Activated naive CD4-positive, alpha-beta T cell treated with anti-CD3 and anti-CD28 coated beads, Interleukin-2, amount 50 U/mL, for 24 hours (primary cell): ENCODE measurements at regions not wholly inside any gene's neighbourhood (a gene's known extent, or its start where the extent isn't known, plus 50 kb on each side); places are given as distances from the start of the nearest gene placed in this dataset.

Experiments used
- H3K27ac Mint-ChIP-seq: one replicate; pipeline ENCODE4 v1.8.0; 2021; ENCODE audit warnings: mild to moderate bottlenecking, mixed read lengths
- H3K27me3 Mint-ChIP-seq: one replicate; pipeline ENCODE4 v1.8.0; 2021; ENCODE audit warnings: mixed read lengths
- H3K36me3 Mint-ChIP-seq: one replicate; pipeline ENCODE4 v1.8.0; 2021; ENCODE audit warnings: mixed read lengths
- H3K4me1 Mint-ChIP-seq: one replicate; pipeline ENCODE4 v1.8.0; 2021; ENCODE audit warnings: mixed read lengths
- H3K4me3 Mint-ChIP-seq: one replicate; pipeline ENCODE4 v1.8.0; 2021; ENCODE audit warnings: mild to moderate bottlenecking, mixed read lengths
- H3K9me3 Mint-ChIP-seq: one replicate; pipeline ENCODE4 v1.8.0; 2021; ENCODE audit warnings: mixed read lengths

- Mint-ChIP-seq H3K4me3 (no peak overlapping the region), H3K4me1 (no peaks in the 10 kb centered on the region), H3K27me3 (peaks cover 7% of the 10 kb centered on the region), H3K36me3 (no peaks in the 10 kb centered on the region), H3K9me3 (no peaks in the 10 kb centered on the region), H3K27ac (no peak overlapping the region)
Observed at GRCh38 chr20:54716790-54717189, 241.4 kb downstream of the DOK5 start.

- H3K27me3 Mint-ChIP-seq = peaks cover 7% of the 10 kb centered on the region
- H3K4me1 Mint-ChIP-seq = no peaks in the 10 kb centered on the region
- no peaks in the 10 kb centered on the region for H3K36me3 Mint-ChIP-seq
- no peaks in the 10 kb centered on the region for H3K9me3 Mint-ChIP-seq
- H3K27ac Mint-ChIP-seq = no peak overlapping the region
- H3K4me3 Mint-ChIP-seq = no peak overlapping the region
Observed at GRCh38 chr20:54716174-54716747, 240.9 kb downstream of the DOK5 start.

DNA sequence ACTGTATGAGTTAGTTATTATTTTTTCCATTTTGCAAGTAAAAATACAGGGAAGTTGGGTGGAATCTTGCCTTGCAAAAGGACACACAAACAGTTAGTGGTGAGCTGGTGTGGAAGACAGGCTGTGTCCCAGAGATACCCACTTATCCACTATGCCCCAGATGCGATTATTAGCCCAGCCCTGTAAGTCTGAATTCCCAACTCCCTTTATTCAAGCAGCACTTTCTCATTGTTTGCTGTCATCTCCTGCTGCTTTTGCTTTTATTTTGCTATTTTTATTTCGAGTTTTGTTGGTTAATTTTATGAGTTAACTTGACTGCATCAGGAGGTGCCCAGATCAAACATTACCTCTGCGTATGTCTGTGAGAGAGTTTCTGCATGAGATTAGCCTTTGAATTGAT is 239.4 kb downstream of the DOK5 start:
- no peaks in the 10 kb centered on the region for H3K36me3 Mint-ChIP-seq
- H3K4me3 Mint-ChIP-seq = no peak overlapping the region
- no peak overlapping the region for H3K27ac Mint-ChIP-seq
- H3K4me1 Mint-ChIP-seq = no peaks in the 10 kb centered on the region
- no peaks in the 10 kb centered on the region for H3K9me3 Mint-ChIP-seq
- H3K27me3 Mint-ChIP-seq = peaks cover 9% of the 10 kb centered on the region

- Mint-ChIP-seq H3K9me3 (no peaks in the 10 kb centered on the region), H3K36me3 (no peaks in the 10 kb centered on the region)
Observed at GRCh38 chr20:54713727-54714126, 238.3 kb downstream of the DOK5 start.

GRCh38 chr20:54711071-54711470 is 235.7 kb downstream of the DOK5 start:
- Mint-ChIP-seq H3K4me3 (no peak overlapping the region), H3K27me3 (peaks cover 5% of the 10 kb centered on the region), H3K4me1 (no peaks in the 10 kb centered on the region), H3K9me3 (no peaks in the 10 kb centered on the region), H3K36me3 (no peaks in the 10 kb centered on the region), H3K27ac (no peak overlapping the region)

More at GRCh38 chr20:54713727-54714126, 238.3 kb downstream of the DOK5 start:
- Mint-ChIP-seq H3K27ac (no peak overlapping the region), H3K4me3 (no peak overlapping the region), H3K27me3 (peaks cover 9% of the 10 kb centered on the region), H3K4me1 (no peaks in the 10 kb centered on the region)

DNA sequence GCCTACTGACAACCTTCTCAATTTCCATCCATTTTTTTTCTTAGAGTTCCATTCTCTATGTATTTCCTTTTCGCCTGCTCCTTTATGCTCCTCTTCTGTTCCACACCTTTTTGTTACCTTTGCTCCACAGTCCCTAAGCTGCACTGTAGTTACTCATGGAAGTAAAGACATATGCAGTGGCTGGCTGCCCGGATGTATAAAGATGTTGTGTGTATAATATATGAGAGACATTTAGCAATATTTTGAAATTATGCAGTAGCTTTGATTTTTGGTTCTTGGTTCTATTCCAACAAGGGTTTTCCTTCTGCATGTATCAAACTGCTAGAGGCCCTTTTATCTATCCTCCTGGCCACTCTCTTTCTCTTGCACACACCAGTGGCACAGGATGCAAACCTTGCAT is 234.9 kb downstream of the DOK5 start:
- H3K27me3 Mint-ChIP-seq = peaks cover 5% of the 10 kb centered on the region
- H3K4me3 Mint-ChIP-seq = no peak overlapping the region
- no peaks in the 10 kb centered on the region for H3K4me1 Mint-ChIP-seq
- no peaks in the 10 kb centered on the region for H3K36me3 Mint-ChIP-seq
- no peak overlapping the region for H3K27ac Mint-ChIP-seq
- no peaks in the 10 kb centered on the region for H3K9me3 Mint-ChIP-seq

DNA sequence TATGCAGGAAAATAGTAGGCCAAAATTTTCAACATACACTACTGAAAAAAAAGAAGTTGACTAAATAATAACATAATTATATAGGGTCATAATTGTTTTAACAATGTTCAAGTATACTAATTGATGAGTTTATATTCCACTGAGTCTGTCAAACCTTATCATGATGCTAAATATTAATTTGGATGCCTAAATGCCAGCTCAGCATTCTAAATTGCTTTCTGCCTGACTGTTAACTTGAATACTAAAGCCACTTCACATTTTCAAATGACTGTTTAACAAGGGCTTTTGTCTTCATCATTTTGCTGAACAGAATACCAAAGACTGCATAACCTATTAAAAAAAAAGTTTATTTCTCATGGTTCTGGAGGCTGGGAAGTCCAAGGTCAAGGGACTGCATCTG is 232.8 kb downstream of the DOK5 start:
- Mint-ChIP-seq H3K27ac (no peak overlapping the region), H3K36me3 (no peaks in the 10 kb centered on the region), H3K4me1 (no peaks in the 10 kb centered on the region), H3K4me3 (no peak overlapping the region), H3K9me3 (no peaks in the 10 kb centered on the region), H3K27me3 (peaks cover 11% of the 10 kb centered on the region)

GRCh38 chr20:54707801-54708200 is 232.4 kb downstream of the DOK5 start:
- Mint-ChIP-seq H3K36me3 (no peaks in the 10 kb centered on the region), H3K27ac (no peak overlapping the region), H3K9me3 (no peaks in the 10 kb centered on the region), H3K27me3 (peaks cover 11% of the 10 kb centered on the region), H3K4me3 (no peak overlapping the region), H3K4me1 (no peaks in the 10 kb centered on the region)

- Mint-ChIP-seq H3K36me3 (no peaks in the 10 kb centered on the region), H3K4me1 (no peaks in the 10 kb centered on the region), H3K4me3 (no peak overlapping the region), H3K9me3 (no peaks in the 10 kb centered on the region), H3K27me3 (peaks cover 12% of the 10 kb centered on the region), H3K27ac (no peak overlapping the region)
Observed at GRCh38 chr20:54706581-54706980, 231.2 kb downstream of the DOK5 start.

DNA sequence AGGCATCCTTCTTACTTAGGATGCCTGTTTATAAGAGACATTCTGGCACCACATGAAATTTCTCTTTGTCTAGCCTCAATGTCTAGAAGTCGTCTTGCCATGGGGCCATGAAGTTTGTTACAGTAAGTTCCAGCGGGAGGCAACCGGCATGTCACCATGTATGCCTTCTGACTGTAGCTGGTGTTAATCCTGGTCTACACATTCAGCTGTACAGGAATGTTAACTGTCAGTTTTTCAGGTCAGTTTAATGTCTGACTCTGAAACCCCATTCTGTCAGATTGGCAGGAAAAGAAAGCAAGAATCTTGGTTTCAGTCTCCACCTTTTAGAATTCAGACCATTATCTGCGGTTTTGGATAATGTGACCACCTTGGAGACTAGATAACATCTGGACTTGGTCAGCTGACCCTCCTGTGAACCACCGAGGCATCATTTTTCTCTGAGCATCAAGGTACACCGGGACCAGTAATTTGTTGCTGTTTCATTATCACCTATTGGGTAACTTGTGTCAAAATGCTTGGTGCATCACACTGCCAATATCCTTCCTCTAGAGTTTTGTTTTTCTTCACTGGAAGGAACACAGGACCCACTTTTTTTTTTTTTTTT is 228.7 kb downstream of the DOK5 start:
- H3K27me3 Mint-ChIP-seq = peaks cover 10% of the 10 kb centered on the region
- H3K4me1 Mint-ChIP-seq = no peaks in the 10 kb centered on the region
- H3K36me3 Mint-ChIP-seq = no peaks in the 10 kb centered on the region
- H3K9me3 Mint-ChIP-seq = no peaks in the 10 kb centered on the region
- no peak overlapping the region for H3K4me3 Mint-ChIP-seq
- H3K27ac Mint-ChIP-seq = no peak overlapping the region
